Stimulated activated CD4-positive, alpha-beta T cell treated with anti-CD3 and anti-CD28 coated beads, Interleukin-4, amount 100 ng/mL, for 4 hours (primary cell): ENCODE measurements at regions not wholly inside any gene's neighbourhood (a gene's known extent, or its start where the extent isn't known, plus 50 kb on each side); places are given as distances from the start of the nearest gene placed in this dataset.
"Not testable (repeated sequence)": the region's sequence is repeated elsewhere in the genome, so short reads cannot be mapped to it uniquely, and the experiment has no call there.

Experiments
- DNase-seq, 2 experiments: peaks; one replicate each; pipeline ENCODE4 v3.0.0-alpha.2; 2020

DNA sequence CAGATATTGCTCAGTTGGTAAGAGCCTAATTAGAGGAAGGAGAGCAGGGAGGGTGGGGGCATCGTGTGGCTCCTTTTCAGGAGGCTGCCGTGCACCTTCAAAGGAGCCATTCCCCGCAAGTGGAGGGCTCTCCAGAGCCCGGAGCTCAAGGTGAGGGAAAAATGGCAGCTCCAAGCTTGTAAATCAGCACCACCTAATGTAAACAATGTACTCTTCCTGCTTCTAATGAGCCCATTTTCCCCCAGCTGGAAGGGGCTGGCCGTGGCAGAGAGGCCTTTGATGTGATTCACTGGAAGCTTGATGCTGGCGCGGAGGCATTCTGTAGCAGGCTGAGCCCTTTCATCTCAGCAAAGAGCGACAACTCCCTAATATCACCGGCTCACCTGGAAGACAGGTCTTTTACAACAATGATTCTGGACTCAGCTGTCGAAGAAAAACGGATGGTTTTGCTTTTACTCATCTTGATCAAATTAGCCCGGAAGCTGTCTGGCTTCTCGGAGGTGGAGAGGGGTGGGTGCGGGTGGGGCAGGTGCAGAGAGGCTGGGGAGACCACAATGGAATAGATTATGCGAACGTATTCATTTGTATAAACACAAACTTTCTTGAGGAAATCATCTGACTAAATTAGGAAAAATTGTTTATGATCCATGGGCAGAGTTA is 112.5 kb downstream of the RRAGC start:
- no peak for DNase-seq

DNA sequence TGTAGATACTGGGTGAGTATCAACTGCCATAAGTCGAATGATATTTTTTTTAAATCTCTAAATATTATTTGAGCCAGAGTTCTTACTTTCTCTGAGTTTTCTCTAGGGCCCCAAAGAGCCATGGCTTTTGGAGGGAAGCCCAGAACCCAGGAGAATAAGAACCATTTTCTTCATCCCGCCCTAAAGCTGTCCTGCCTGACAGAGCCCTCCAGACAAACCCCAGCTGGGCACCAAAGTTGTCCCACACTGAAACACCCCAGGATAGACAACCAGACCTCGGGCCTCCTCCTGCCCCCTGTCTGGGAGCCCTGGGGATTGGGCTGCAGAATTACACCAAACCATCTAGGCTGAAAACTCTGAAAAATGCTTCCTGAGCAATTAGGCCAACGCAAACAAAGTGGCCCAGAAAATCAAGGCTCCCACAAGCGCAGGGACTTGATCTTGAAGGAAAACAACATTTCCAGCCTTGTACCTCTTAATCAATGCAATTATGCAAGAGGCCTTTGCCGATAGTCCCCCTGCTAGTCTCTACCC is 113.1 kb downstream of the RRAGC start:
- no peak for DNase-seq

DNA sequence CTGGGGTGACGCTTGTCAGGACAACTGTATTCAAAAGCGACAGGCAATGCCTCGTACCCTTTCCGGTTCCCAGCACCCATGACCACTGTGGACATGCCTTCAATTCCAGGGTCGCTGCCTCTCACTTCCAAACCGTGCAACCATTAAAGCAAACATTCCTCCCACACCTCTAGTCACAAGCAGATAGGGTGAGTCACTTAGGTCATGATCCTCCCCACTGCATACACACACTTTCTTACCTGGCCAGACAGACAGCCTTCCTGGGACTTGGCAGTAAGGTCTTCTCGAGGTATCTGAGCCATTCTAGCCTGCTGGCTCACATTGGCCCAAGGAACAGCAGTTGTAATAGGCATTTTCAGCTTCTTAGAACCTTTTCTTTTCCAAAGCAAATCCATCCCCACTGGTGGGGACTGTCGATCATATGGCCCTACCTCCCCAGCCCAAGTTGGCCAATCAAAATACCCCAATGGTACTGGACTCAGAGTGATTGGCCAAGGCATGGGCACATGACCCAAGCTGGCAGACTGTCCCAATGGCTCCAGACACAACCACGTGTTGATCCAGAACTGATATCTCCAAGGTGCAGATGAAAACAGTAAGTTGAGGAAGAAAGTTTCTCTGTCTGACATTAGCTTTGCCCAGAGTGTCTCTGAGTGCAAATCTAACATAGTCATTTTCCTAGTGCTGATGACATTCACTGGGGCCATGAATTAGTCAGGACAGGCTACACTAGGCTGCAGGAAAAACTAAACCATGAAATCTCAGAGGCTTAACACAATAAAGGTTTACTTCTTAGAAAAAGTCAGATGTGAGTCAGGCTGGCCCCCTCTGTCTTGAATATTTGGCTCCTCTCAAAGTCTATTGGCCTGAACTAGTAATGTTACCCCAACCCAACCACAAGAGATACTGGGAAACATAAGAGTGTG is 113.8 kb downstream of the RRAGC start:
- DNase-seq: no peak

DNA sequence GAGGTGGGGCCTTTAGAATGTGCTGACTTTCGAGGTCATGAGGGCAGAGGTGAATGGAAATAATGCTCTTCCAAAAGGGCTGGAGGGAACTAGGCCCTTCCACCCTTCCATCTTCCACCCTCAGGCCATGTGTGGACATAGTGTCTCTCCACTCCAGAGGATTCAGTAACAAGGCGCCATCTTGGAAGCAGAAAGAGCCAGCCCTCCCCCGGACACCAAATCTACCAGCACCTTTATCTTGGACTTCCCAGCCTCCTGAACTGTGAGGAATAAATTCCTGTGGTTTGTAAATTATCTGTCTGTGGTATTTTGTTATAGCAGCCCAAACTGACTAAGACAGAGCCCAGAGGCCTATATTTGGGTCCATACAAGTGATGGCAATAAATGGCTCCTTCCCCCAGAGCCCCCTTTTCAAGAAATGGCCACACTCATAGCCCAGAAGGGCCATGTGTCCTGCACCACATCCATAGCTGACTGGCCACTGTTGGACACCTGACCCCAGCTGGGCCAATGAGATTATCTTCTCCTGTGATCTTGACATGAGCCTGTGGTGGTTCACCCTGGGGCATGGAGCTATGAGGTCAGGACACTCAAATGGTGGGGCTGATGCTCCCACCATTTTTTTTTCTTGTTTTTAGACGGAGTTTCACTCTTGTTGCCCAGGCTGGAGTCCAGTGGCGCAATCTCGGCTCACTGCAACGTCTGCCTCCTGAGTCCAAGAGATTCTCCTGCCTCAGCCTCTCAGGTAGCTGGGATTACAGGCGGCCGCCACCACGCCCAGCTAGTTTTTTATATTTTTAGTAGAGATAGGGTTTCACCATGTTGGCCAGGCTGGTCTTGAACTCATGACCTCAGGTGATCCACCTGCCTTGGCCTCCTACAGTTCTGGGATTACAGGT is 114.9 kb downstream of the RRAGC start:
- DNase-seq: no peak

DNA sequence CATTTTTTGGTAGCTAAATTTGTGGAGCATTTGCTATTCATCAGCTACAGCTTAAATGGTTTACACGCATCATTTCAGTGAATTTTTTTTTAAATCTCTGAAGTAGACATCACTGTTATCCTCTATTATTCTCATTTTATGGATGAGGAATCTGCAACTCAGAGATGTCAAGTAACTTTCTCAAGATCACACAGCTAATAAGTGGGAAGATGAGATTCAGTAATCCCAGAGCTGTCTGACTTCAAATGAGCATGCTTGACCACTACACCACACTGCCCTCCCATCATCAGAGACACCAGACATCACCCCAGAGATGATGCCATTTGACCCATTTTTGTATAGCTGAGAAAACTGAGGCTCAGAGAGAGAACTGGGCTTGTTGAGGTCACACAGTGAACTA is 116.4 kb downstream of the RRAGC start:
- DNase-seq: no peak

DNA sequence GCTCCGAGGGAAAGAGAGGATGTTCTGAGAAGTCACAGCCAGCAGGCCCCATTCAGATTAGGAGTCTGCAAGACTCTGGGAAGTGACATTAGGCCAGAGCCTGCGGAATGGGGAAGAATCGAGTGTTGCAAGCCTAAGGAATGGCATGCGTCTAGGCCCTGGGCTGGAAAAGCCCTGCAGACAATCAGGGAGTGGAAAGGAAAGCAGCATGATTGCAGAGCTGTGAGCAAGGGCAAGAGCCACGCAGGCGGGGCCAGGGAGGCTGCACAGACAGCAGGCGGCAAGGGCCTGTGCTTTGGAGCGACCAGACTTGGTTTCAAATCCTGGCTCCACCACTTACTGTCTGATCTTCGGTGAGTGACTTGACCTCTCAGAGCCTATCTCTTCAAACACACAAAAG is 118.2 kb downstream of the RRAGC start:
- DNase-seq: no peak

DNA sequence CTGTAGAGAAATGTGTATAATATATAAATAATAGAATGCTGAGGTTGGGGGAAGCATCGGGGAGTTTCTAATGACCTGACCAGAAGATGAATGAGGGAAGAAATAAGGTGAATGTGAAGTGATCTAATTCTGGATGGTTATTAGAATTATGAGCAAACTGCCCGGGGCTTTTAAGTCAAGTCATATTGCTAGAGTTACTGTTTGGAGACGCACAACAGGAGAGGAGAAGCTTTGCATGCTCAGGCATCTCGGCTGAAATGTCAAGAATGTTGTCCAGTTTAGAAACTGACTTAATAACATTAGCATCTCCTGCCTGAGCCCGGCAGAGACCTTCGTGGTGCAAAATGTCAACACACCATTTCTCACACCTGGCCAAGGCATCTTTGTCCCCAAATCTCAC is 119.1 kb downstream of the RRAGC start:
- DNase-seq: no peak

DNA sequence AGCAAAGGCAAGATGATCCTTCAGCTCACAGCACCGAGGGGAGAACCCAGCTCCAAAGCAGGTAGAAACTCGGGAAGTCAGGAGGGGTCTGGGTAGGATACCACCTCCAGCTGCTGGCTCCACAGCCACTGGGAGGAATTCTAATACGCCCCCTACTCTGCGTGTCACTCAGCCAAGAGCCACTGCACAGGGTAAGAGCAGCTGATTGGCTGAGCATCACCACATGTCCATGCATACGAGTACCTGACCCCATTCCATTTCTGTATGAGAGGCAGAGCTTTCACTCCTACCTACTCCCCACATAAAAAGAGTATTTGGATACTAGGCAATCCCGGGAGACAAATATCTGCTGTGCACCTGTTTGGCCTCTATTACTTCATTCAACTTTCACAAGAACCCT is 121.4 kb downstream of the RRAGC start:
- DNase-seq: no peak

DNA sequence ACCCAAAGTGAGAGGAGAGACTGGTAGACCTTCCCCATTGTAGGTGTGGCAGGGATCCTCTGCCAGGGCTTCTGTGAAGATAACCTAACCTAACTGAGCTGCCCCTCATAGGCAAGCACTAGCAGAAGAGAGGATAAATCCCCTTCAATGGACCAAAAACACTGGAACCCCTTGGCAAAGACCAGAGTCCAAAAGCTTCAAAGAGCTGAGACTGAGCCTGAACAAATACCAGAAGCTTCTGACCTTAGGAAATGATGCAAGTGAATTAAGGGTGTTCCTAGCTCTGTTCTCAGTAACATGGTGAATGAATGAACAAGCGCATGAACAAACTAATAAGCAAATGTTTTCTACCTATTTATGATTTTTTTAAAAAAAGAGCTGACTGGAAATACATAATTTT is 123.2 kb downstream of the RRAGC start:
- DNase-seq: no peak

DNA sequence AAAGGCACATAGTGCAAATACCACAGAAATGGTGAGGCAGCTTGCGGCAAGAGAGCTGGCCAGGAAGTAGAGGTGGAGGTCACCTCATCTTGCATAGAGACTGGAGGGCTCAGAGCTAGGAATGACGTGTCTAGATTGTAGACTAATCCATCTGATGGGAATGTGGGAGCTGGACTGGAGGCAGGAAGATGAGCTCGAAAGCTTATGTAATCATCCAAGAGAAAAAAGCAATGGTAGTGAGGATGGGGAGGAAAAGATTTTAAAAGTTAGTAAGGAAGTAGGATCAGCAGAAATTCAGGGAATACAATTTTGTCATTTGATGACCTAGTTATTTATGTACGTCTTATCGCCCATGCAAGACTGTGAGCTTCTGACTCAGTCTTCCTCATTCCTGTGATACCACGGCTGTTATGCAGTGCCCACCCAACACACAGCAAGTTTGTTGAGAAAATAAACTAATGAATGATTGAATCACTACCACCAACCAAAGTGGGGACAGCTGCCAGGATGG is 123.9 kb downstream of the RRAGC start:
- no peak for DNase-seq

DNA sequence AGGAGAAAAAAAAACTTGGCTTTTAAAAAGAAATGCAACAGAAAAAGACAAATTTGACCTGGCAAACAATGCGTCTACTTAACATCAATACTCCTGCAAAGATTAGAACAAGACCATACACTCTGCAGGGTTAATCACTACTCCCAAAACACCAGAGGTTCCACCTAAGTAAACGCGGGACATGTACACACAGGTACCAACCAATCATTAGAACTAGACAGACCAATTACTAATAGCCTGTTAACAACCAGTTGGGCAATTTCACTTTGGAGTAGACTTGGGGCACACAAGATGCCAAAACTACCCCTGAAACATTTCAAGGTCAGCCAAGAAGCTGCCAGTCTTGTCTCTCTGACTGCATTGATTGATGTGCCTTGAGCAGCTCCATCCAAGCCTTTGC is 125.8 kb downstream of the RRAGC start:
- no peak for DNase-seq

DNA sequence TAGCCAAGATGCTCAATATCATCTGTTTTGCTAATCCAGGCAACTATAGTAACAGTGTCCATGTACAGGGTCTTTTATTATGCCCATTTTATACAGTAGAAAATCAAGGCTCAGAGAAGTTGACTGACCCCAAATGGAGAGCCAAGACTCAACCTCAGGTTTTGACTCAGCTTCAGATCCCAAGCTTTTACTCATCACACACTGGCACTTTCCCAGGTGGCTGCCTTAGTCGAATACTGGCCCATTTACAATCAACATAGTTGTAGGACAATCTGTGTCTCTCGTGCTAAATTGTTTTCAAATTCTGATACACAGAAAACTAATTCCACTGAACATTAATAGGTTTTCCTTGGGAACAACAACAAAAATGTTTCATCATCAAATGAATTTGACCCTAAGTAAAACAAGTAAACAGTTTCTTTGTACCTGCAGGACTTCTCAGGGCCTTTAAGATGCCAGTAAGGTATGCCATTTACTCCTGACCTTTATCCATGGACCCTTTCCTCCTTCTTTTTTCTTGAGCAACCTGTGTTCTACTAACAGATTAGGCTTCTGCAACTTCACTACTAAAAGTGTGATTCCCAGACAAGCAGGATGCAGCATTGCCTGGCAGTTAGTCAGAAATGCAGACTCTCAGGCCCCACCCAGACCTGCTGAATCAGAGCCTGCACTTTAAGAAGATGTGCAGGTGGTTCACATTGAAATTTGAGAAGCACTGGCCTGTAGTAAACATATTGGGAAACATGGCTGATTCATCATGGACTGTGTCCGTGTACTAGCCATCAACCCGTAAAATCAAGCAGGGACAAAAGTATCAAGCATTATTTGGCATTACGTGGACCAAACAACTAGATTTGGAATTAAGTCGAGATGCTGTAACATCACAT is 128.8 kb downstream of the RRAGC start:
- no peak for DNase-seq

DNA sequence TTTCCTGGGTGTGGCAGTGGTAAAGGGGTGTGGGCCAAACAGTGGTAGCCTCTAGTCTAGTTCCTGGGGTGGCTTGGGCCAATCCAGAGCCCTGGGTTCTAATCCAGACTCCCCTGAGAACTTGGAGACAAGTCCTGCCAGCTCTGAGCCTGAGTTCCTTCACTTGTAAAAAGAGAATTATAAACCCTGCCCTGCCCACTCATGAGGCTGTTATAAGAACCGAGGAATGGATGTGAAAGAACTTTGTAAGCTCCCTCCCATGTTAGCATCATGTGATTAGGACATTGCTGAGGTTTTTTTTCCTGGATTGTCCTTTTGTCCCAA is 131.0 kb downstream of the RRAGC start:
- DNase-seq: no peak

DNA sequence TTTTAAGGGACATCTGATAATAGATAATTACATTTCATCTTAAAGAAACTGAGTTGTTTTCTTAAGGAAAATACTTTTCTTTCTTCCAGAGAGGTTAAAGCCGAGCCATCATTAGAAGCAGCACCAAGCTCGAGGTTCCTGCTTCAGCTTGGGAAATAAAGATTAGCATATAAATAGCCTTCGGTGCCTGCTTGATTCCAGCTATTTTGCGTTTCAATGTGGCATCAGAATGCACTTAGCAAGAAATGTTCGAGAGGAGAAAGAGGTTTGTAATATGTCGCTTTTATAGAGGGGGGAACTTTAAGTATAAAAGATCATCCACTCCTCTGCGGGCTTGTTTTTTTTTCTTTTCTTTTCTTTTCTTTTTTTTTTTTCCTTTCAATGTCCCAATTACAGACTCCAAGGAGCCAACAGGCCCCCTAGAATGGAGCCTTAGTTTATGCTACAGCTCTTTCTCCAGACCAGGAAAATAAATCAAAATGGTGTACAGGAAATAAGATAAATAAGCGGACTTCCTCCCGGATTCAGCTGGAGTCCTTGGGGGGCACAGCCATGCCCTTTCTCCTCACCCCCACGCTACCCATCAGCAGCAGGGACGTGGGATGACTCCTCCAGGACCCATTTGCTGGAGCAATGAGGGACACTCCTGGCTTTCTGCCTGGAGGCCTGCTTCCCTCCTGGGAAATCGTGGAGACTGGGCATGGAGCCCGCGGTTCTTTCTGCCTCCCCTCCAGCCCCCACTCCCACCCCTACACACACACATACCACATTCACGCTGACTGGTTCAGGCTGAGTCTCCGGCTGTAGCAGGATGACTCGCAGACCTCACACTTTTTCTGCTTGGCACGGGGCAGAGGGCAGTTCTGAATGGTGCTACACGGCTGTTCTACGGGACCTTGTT is 131.6 kb downstream of the RRAGC start:
- no peak for DNase-seq

DNA sequence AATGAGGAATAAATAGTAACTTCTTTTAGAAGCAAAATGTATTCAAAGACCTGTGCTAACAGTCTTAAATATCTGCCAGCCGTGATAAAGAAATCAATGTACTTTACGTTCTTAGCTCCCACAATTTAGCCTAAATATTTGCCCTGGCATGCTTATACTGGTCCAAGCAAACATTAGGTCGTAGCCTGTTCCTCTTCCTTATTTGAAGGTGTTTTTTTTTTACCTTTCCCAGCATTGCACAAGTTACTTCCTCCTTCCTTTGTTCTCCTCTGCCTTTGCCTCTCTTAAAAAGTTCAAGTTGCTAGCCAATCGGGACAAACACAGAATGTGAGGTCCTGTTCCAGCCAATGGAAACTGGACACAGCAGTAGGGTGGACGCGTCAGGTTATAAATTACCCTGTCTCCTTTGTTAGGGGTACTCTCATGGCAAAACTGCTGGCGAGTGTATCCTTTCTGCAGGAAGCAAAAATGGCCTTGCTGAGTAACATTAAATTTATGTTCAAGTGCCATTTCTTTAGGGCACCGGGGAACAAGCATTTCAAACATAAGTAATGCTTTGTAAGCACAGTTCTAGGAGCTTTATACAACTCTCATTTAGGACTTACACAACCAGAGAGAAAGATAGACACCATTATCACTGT is 134.1 kb downstream of the RRAGC start:
- DNase-seq: not testable (repeated sequence)

DNA sequence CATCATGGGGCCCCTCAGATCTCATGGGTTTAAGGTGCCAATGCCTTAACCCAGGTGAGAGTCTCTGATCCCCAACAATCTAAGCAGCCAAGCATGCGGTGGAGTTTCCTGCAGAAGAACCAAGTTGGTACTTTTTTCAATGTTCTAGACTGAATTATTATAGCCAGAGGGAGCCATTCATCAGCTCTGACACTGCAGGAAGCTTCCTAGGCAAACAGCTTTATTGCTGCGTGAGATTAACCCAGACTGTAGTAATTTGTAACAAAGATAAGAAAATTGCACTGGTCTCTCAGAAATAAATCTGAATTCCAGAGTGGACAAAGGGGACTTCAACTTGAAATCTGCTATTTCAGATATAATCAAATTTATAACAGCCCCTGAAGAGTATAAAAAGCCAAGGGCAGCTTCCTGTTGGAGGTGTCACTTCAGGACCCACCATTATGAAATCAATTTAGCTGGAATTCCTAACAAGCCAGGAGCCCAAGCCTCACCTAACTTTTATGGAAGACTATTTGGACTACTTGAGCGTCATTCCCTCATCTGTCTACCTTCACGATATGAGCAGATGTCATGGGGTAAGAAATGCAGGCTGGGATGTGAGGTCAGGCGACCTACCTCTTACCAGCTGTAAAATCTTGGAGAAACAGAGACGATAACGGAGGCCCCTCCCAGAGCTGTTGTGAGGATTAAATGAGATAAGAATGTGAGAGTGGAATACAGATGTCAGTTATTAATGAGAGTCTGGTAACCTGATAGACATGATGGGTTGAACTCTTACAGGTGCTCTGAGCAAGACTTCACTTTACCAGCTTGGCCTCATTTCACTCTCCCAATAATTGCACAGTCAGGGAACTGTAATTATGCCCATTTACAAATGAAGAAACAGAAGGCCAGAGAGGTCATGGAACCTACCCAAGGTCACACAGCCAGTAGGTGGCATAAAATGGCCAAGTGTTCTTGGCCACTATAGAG is 135.1 kb downstream of the RRAGC start:
- no peak for DNase-seq

DNA sequence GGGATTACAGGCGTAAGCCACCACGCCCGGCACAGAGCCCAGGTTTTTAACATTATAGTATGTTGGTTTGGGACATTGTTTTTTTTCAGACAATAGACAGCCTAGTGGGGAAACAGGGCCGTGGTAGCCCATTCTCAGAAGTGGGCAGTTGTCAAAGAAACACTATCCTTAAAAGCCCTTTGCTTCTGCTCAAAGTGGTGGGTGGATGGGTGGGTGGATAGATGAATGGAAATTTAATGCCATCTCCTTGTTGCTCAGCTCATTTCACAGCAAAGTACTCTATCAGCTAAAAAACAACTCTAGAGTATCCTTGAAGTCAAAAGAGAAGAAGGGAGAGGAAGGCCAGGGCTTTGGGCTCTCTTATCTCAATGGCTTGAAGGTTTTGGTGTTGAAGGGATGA is 137.8 kb downstream of the RRAGC start:
- no peak for DNase-seq

DNA sequence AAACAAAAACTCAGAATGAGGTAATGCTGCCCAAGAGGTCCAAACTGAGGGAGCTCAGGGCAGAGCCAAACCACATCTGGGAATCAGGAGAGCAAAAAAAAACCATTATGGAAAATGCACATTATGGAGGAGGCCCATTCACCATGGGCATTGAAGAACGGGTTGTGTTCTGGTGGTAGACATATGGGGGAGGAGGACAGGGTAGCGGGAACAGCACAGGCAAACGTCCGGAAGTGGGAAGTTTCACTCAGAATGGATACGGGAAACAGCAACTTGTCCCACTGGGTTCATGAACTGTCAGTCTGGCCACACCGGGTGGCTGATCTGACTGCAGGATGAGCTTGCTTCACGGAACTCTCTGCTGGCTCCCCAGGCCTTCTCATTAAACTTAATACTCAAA is 139.7 kb downstream of the RRAGC start:
- no peak for DNase-seq

DNA sequence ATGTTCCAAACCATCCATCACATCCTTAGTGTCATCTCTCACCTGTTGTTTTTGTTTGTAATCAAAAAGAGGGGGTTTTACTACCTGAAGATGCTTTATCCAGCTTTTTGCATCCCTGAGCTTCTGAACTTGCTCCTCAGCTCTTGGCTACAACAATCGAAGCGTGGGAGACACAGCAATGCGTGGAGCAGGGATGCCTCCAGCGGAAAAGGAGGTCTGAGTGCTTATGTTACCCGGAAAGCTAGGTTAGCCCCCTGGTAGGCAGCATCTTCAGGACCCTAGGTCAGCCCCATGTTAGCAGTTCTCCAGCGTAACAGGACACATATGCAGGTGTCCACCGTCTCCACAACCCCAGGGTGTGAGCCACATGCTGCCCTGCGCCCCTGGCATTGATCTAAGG is 141.5 kb downstream of the RRAGC start:
- DNase-seq: no peak
